H1 (cell line): ENCODE measurements at regions not wholly inside any gene's neighbourhood (a gene's known extent, or its start where the extent isn't known, plus 50 kb on each side); places are given as distances from the start of the nearest gene placed in this dataset.

Experiments used
- CHD2 ChIP-seq: IDR thresholded peaks from 2 replicates; pipeline ENCODE4 v1.6.1; 2012; ENCODE audit warnings: low read length, improper control_type of control experiment
- EZH2 ChIP-seq: fragments of 200-600 bp; sonication (generic); IDR thresholded peaks from 2 replicates; pipeline ENCODE4 v1.7.1; 2012; ENCODE audit warnings: low read depth, mild to moderate bottlenecking, moderate library complexity, low read length, inconsistent platforms; ENCODE audit not compliant: severe bottlenecking
- JUND ChIP-seq: IDR thresholded peaks from 2 replicates; pipeline ENCODE4 v1.6.1; 2011; ENCODE audit warnings: mild to moderate bottlenecking, improper control_type of control experiment, low read length
- KDM5A ChIP-seq: fragments of 200-600 bp; IDR thresholded peaks from 2 replicates; pipeline ENCODE4 v1.7.1; 2012; ENCODE audit warnings: mild to moderate bottlenecking, low read length, inconsistent platforms, mixed read lengths
- POU5F1 ChIP-seq: IDR thresholded peaks from 2 replicates; pipeline ENCODE4 v1.6.1; 2011; ENCODE audit warnings: low read depth, mild to moderate bottlenecking, low read length, moderate library complexity
- RAD21 ChIP-seq, 2 experiments: IDR thresholded peaks in 1 of 2; conservative IDR thresholded peaks in 1 of 2; 2 replicates each; pipeline ENCODE4 v1.6.1; 2011; ENCODE audit warnings: low read depth in 2 of 2, low read length in 2 of 2, improper control_type of control experiment in 1 of 2, inconsistent platforms in 1 of 2, mild to moderate bottlenecking in 1 of 2, moderate library complexity in 1 of 2
- SIN3A ChIP-seq, 2 experiments: IDR thresholded peaks in 1 of 2; conservative IDR thresholded peaks in 1 of 2; 2 replicates each; pipeline ENCODE4 v1.6.1; 2011 to 2012; ENCODE audit warnings: low read length in 2 of 2, improper control_type of control experiment in 1 of 2, low read depth in 1 of 2, mild to moderate bottlenecking in 1 of 2
- SP2 ChIP-seq: IDR thresholded peaks from 2 replicates; pipeline ENCODE4 v1.6.1; 2012; ENCODE audit warnings: mild to moderate bottlenecking, low read length, inconsistent platforms
- TF ChIP-seq, protein P1 (sequence below): fragments of 300-600 bp; sonication (generic); IDR thresholded peaks from 2 replicates; pipeline ENCODE4 v1.7.1; 2012; ENCODE audit warnings: low read length, moderate library complexity, mild to moderate bottlenecking, inconsistent platforms; ENCODE audit not compliant: insufficient replicate concordance

DNA sequence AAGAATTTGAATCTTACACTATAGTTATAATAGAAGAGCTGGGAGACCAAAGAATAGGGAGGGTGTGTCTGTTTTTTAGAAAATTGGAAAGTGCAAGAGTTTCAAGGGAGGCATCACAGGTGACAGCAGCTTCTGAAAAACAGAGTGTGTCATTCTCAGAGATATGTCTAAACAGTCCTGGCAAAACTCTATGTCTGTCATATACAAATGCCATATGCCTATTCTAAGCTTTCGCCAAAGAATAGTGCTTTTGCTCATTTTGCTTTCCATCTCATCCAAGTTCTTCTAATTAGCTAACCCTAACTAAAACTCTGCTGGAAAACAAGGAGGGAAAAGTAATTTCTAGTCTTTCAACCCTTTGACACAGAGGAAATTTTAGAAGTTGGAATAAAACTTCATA is 388.0 kb upstream of the TYRP1 start (continued):
- TF ChIP-seq, protein P1, sequence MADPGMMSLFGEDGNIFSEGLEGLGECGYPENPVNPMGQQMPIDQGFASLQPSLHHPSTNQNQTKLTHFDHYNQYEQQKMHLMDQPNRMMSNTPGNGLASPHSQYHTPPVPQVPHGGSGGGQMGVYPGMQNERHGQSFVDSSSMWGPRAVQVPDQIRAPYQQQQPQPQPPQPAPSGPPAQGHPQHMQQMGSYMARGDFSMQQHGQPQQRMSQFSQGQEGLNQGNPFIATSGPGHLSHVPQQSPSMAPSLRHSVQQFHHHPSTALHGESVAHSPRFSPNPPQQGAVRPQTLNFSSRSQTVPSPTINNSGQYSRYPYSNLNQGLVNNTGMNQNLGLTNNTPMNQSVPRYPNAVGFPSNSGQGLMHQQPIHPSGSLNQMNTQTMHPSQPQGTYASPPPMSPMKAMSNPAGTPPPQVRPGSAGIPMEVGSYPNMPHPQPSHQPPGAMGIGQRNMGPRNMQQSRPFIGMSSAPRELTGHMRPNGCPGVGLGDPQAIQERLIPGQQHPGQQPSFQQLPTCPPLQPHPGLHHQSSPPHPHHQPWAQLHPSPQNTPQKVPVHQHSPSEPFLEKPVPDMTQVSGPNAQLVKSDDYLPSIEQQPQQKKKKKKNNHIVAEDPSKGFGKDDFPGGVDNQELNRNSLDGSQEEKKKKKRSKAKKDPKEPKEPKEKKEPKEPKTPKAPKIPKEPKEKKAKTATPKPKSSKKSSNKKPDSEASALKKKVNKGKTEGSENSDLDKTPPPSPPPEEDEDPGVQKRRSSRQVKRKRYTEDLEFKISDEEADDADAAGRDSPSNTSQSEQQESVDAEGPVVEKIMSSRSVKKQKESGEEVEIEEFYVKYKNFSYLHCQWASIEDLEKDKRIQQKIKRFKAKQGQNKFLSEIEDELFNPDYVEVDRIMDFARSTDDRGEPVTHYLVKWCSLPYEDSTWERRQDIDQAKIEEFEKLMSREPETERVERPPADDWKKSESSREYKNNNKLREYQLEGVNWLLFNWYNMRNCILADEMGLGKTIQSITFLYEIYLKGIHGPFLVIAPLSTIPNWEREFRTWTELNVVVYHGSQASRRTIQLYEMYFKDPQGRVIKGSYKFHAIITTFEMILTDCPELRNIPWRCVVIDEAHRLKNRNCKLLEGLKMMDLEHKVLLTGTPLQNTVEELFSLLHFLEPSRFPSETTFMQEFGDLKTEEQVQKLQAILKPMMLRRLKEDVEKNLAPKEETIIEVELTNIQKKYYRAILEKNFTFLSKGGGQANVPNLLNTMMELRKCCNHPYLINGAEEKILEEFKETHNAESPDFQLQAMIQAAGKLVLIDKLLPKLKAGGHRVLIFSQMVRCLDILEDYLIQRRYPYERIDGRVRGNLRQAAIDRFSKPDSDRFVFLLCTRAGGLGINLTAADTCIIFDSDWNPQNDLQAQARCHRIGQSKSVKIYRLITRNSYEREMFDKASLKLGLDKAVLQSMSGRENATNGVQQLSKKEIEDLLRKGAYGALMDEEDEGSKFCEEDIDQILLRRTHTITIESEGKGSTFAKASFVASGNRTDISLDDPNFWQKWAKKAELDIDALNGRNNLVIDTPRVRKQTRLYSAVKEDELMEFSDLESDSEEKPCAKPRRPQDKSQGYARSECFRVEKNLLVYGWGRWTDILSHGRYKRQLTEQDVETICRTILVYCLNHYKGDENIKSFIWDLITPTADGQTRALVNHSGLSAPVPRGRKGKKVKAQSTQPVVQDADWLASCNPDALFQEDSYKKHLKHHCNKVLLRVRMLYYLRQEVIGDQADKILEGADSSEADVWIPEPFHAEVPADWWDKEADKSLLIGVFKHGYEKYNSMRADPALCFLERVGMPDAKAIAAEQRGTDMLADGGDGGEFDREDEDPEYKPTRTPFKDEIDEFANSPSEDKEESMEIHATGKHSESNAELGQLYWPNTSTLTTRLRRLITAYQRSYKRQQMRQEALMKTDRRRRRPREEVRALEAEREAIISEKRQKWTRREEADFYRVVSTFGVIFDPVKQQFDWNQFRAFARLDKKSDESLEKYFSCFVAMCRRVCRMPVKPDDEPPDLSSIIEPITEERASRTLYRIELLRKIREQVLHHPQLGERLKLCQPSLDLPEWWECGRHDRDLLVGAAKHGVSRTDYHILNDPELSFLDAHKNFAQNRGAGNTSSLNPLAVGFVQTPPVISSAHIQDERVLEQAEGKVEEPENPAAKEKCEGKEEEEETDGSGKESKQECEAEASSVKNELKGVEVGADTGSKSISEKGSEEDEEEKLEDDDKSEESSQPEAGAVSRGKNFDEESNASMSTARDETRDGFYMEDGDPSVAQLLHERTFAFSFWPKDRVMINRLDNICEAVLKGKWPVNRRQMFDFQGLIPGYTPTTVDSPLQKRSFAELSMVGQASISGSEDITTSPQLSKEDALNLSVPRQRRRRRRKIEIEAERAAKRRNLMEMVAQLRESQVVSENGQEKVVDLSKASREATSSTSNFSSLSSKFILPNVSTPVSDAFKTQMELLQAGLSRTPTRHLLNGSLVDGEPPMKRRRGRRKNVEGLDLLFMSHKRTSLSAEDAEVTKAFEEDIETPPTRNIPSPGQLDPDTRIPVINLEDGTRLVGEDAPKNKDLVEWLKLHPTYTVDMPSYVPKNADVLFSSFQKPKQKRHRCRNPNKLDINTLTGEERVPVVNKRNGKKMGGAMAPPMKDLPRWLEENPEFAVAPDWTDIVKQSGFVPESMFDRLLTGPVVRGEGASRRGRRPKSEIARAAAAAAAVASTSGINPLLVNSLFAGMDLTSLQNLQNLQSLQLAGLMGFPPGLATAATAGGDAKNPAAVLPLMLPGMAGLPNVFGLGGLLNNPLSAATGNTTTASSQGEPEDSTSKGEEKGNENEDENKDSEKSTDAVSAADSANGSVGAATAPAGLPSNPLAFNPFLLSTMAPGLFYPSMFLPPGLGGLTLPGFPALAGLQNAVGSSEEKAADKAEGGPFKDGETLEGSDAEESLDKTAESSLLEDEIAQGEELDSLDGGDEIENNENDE: no peak
- TF ChIP-seq CHD2 (no peak), POU5F1 (no peak), SIN3A (conservative IDR thresholded peaks at IDR 0.05 in 1 of 2, IDR thresholded peaks at IDR 0.05 in 1 of 2; ENCODE audit: low read depth in 1 of 2, low read length in 2 of 2) (no peak), KDM5A (no peak), JUND (no peak), SP2 (no peak), EZH2 (no peak), RAD21 (IDR thresholded peaks at IDR 0.05 in 1 of 2, conservative IDR thresholded peaks at IDR 0.05 in 1 of 2; ENCODE audit: low read depth in 2 of 2, low read length in 2 of 2) (no peak)
